Gastroesophageal sphincter (tissue), 3 donors: ENCODE measurements at regions not wholly inside any gene's neighbourhood (a gene's known extent, or its start where the extent isn't known, plus 50 kb on each side); places are given as distances from the start of the nearest gene placed in this dataset.

Source experiments
- POLR2A ChIP-seq, 2 donors: fragments of 450-650 bp; IDR thresholded peaks; one replicate each; pipeline ENCODE4 v1.6.1; 2017; ENCODE audit warnings: antibody characterized with exemption in 2 of 2, mild to moderate bottlenecking in 2 of 2, moderate library complexity in 1 of 2
- POLR2AphosphoS5 ChIP-seq: sonication (generic); formaldehyde crosslinking; IDR thresholded peaks from one replicate; pipeline ENCODE4 v1.6.1; 2017; ENCODE audit warnings: antibody characterized with exemption
- TF ChIP-seq, protein P1 (sequence below), 4 experiments: fragments of 200-600 bp in 2 of 4; fragments of 450-650 bp in 2 of 4; sonication (generic) in 1 of 4; IDR thresholded peaks; one replicate each; pipeline ENCODE4 v1.5.1; 2017 to 2019; ENCODE audit warnings: antibody characterized with exemption in 4 of 4, mild to moderate bottlenecking in 2 of 4, moderate library complexity in 2 of 4

DNA sequence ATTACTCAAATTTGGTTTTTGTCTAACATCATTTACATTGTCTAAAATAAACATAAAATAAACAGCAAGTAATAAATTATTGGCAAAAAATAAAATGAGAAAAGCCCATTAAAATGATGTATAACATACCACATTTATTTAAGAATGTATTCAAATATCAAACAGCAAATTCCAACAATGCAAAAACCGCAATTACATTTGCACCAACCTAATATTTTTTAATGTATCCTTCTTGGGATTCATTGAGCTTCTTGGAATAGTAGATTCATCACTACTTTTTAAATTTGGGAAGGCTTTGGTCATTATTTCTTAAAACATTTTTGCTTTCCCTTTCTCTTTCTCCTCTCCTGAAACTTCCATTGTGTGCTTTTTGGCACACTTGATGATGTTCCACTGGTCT lies 400.2 kb downstream of the MAGEE1 start:
- TF ChIP-seq, protein P1, sequence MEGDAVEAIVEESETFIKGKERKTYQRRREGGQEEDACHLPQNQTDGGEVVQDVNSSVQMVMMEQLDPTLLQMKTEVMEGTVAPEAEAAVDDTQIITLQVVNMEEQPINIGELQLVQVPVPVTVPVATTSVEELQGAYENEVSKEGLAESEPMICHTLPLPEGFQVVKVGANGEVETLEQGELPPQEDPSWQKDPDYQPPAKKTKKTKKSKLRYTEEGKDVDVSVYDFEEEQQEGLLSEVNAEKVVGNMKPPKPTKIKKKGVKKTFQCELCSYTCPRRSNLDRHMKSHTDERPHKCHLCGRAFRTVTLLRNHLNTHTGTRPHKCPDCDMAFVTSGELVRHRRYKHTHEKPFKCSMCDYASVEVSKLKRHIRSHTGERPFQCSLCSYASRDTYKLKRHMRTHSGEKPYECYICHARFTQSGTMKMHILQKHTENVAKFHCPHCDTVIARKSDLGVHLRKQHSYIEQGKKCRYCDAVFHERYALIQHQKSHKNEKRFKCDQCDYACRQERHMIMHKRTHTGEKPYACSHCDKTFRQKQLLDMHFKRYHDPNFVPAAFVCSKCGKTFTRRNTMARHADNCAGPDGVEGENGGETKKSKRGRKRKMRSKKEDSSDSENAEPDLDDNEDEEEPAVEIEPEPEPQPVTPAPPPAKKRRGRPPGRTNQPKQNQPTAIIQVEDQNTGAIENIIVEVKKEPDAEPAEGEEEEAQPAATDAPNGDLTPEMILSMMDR (IDR thresholded peaks at IDR 0.05): no peak
- no peak for TF ChIP-seq POLR2A (IDR thresholded peaks at IDR 0.05)
- no peak for TF ChIP-seq POLR2AphosphoS5
